Coronary artery (tissue), 2 donors: ENCODE measurements at regions not wholly inside any gene's neighbourhood (a gene's known extent, or its start where the extent isn't known, plus 50 kb on each side); places are given as distances from the start of the nearest gene placed in this dataset.

ENCODE experiments used
- DNase-seq: peaks from one replicate; pipeline ENCODE4 v3.0.0-alpha.2; 2017; ENCODE audit warnings: low spot score
- H3K27ac ChIP-seq, 2 donors: fragments of 200-600 bp; sonication (generic); one replicate each; pipeline ENCODE4 v1.5.1; 2016 to 2019
- H3K4me3 ChIP-seq: fragments of 200-600 bp; sonication (generic); 2 replicates; pipeline ENCODE4 v1.5.1; 2016; ENCODE audit warnings: mild to moderate bottlenecking, moderate library complexity
- CTCF ChIP-seq: fragments of 200-600 bp; sonication (generic); IDR thresholded peaks from one replicate; pipeline ENCODE4 v1.5.1; 2019; ENCODE audit warnings: antibody characterized with exemption

- no peak for TF ChIP-seq CTCF
- Histone ChIP-seq H3K27ac (no peak overlapping the region), H3K4me3 (no peak overlapping the region)
- DNase-seq: no peak
These were observed 1019.8 kb upstream of the ATXN7L3B start for GRCh38 chr12:73517859-73518258.

GRCh38 chr12:73529231-73529630, 1008.4 kb upstream of the ATXN7L3B start:
- DNase-seq: no peak
- Histone ChIP-seq H3K4me3 (no peak overlapping the region), H3K27ac (no peak overlapping the region)
- TF ChIP-seq CTCF: no peak

GRCh38 chr12:73529954-73530353, 1007.7 kb upstream of the ATXN7L3B start:
- TF ChIP-seq CTCF: no peak
- DNase-seq: no peak
- H3K27ac ChIP-seq: no peak overlapping the region
- H3K4me3 ChIP-seq: no peak overlapping the region

- TF ChIP-seq CTCF: no peak
- Histone ChIP-seq H3K4me3 (no peak overlapping the region), H3K27ac (no peak overlapping the region)
- DNase-seq: no peak
These were observed 1005.9 kb upstream of the ATXN7L3B start for GRCh38 chr12:73531752-73532151.

- Histone ChIP-seq H3K4me3 (no peak overlapping the region), H3K27ac (no peak overlapping the region)
- TF ChIP-seq CTCF: no peak
- DNase-seq: no peak
These were observed 990.2 kb upstream of the ATXN7L3B start for GRCh38 chr12:73547421-73547820.

- DNase-seq: no peak
- H3K27ac ChIP-seq: no peak overlapping the region
- no peak overlapping the region for H3K4me3 ChIP-seq
- no peak for TF ChIP-seq CTCF
These were observed 952.5 kb upstream of the ATXN7L3B start for GRCh38 chr12:73585136-73585535.

GRCh38 chr12:73589220-73589619, 948.4 kb upstream of the ATXN7L3B start:
- H3K4me3 ChIP-seq: no peak overlapping the region
- H3K27ac ChIP-seq: no peak overlapping the region
- TF ChIP-seq CTCF: no peak
- DNase-seq: no peak
